ENCODE measurements at regions not wholly inside any gene's neighbourhood (a gene's known extent, or its start where the extent isn't known, plus 50 kb on each side); places are given as distances from the start of the nearest gene placed in this dataset.

- no peak for ATAC-seq
- WGBS, 2 donors, result 69 to 80% methylated on average over 8 of the region's 8 CpGs
- no peak for DNase-seq
- no peaks in the 10 kb centered on the region for H3K36me3 ChIP-seq (replicated peaks in 1 of 2; ENCODE audit: insufficient read depth in 1 of 2, low read depth in 2 of 2)
- H3K27ac ChIP-seq, result peak overlapping the region in 1 of 4 donors; percentile 75
- H3K4me3 ChIP-seq, result no peak overlapping the region
- peaks cover 46% of the 10 kb centered on the region for H3K4me1 ChIP-seq
- intact Hi-C loops (cut with DNase I), result no loop called here
- no peaks in the 10 kb centered on the region for H3K9me3 ChIP-seq
- no peaks in the 10 kb centered on the region for H3K27me3 ChIP-seq
- no peak for TF ChIP-seq POLR2A (IDR thresholded peaks at IDR 0.05)
- no peak for TF ChIP-seq CTCF (IDR thresholded peaks at IDR 0.05)
These were observed 124.4 kb upstream of the ABCA1 start for GRCh38 chr9:105052346-105052745.

- TF ChIP-seq POLR2A (IDR thresholded peaks at IDR 0.05), result no peak
- TF ChIP-seq CTCF (IDR thresholded peaks at IDR 0.05), result no peak
- H3K36me3 ChIP-seq (replicated peaks in 1 of 2; ENCODE audit: insufficient read depth in 1 of 2, low read depth in 2 of 2), result no peaks in the 10 kb centered on the region
- WGBS, 2 donors, result 73 to 82% methylated on average over 4 of the region's 4 CpGs
- no peak overlapping the region for H3K4me3 ChIP-seq
- intact Hi-C loops (cut with DNase I), result no loop called here
- H3K27ac ChIP-seq, result peak overlapping the region in 1 of 4 donors; percentile 75
- DNase-seq (peak in 3 of 4 donors; percentile 22 to 72 (median 62)), ATAC-seq (no peak)
- H3K9me3 ChIP-seq, result no peaks in the 10 kb centered on the region
- H3K27me3 ChIP-seq, result no peaks in the 10 kb centered on the region
- peaks cover 44% of the 10 kb centered on the region for H3K4me1 ChIP-seq
These were observed 125.3 kb upstream of the ABCA1 start for GRCh38 chr9:105053209-105053652.

- intact Hi-C loops (cut with DNase I), result no loop called here
- DNase-seq, result peak; percentile 28 to 68 (median 56)
- ATAC-seq, result peak; percentile 82
- Histone ChIP-seq H3K27me3 (no peaks in the 10 kb centered on the region), H3K4me3 (no peak overlapping the region), H3K9me3 (no peaks in the 10 kb centered on the region), H3K27ac (peak overlapping the region; percentile 56 to 77 (median 74)), H3K36me3 (replicated peaks in 1 of 2; ENCODE audit: insufficient read depth in 1 of 2, low read depth in 2 of 2) (no peaks in the 10 kb centered on the region), H3K4me1 (peaks cover 50% of the 10 kb centered on the region)
- no peak for TF ChIP-seq POLR2A (IDR thresholded peaks at IDR 0.05)
- TF ChIP-seq CTCF (IDR thresholded peaks at IDR 0.05), result no peak
- 35 to 47% methylated on average over 3 of the region's 3 CpGs for WGBS, 2 donors
These were observed 126.5 kb upstream of the ABCA1 start for GRCh38 chr9:105054491-105054890.

- peak; percentile 82 for ATAC-seq
These were observed 128.0 kb upstream of the ABCA1 start for GRCh38 chr9:105055917-105056316.

More at GRCh38 chr9:105055917-105056316, 128.0 kb upstream of the ABCA1 start:
- Histone ChIP-seq H3K4me3 (no peak overlapping the region), H3K36me3 (replicated peaks in 1 of 2; ENCODE audit: insufficient read depth in 1 of 2, low read depth in 2 of 2) (no peaks in the 10 kb centered on the region), H3K9me3 (no peaks in the 10 kb centered on the region), H3K27ac (peak overlapping the region in 3 of 4 donors; percentile 36 to 75 (median 56)), H3K27me3 (no peaks in the 10 kb centered on the region), H3K4me1 (peaks cover 50% of the 10 kb centered on the region)
- intact Hi-C loops (cut with DNase I), result no loop called here
- TF ChIP-seq POLR2A (IDR thresholded peaks at IDR 0.05), result no peak
- TF ChIP-seq CTCF (IDR thresholded peaks at IDR 0.05), result no peak
- no peak for DNase-seq
- WGBS, 2 donors, result 38 to 49% methylated on average over 3 of the region's 3 CpGs

All from body of pancreas (tissue), 4 donors.